GM12865 (cell line): ENCODE measurements at regions not wholly inside any gene's neighbourhood (a gene's known extent, or its start where the extent isn't known, plus 50 kb on each side); places are given as distances from the start of the nearest gene placed in this dataset.
A peak's percentile ranks its signal among the peaks of the same experiment; 100 is the strongest.

Source experiments
- DNase-seq: peaks from one replicate; pipeline ENCODE4 v3.0.0; 2010; ENCODE audit warnings: low read depth
- H3K4me3 ChIP-seq: 2 replicates; pipeline ENCODE4 v1.5.1; 2011; ENCODE audit warnings: mild to moderate bottlenecking, low read depth, low read length, control low read depth
- CTCF ChIP-seq: IDR thresholded peaks from 2 replicates; pipeline ENCODE4 v1.5.1; 2011; ENCODE audit warnings: low read length, control low read depth, low read depth, inconsistent platforms; ENCODE audit not compliant: insufficient read depth; ENCODE audit errors: missing control alignments

- DNase-seq: no peak
Measured at GRCh38 chr1:224493269-224493668, 58.7 kb upstream of the WDR26 start.

DNA sequence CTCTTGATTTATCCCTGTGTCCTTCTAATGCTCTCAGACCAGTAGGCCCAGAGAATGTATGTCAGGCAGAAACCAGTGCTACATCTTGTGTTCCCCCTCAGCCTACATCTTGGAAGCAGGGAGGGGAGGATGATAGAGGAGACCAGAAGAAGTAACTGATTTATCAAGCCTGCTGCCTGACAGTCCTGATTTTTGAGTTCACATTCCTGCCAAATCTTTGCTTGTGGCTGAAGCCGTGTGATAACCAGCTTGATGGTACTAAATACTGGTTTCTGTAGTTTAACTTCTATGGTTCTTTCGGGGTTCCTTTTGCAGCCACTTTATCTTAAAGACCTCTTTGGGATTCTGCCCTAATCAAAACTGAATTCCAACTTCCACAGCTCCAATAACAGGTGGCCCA, 59.7 kb upstream of the WDR26 start:
- H3K4me3 ChIP-seq: no peak overlapping the region
- DNase-seq: no peak
- TF ChIP-seq CTCF: no peak

More at GRCh38 chr1:224493269-224493668, 58.7 kb upstream of the WDR26 start:
- H3K4me3 ChIP-seq: no peak overlapping the region
- no peak for TF ChIP-seq CTCF

- DNase-seq: no peak
- TF ChIP-seq CTCF: no peak
- no peak overlapping the region for H3K4me3 ChIP-seq
Measured at GRCh38 chr1:224495866-224496265, 61.3 kb upstream of the WDR26 start.

- TF ChIP-seq CTCF: no peak
- no peak overlapping the region for H3K4me3 ChIP-seq
- DNase-seq: no peak
Measured at GRCh38 chr1:224496826-224497225, 62.2 kb upstream of the WDR26 start.

DNA sequence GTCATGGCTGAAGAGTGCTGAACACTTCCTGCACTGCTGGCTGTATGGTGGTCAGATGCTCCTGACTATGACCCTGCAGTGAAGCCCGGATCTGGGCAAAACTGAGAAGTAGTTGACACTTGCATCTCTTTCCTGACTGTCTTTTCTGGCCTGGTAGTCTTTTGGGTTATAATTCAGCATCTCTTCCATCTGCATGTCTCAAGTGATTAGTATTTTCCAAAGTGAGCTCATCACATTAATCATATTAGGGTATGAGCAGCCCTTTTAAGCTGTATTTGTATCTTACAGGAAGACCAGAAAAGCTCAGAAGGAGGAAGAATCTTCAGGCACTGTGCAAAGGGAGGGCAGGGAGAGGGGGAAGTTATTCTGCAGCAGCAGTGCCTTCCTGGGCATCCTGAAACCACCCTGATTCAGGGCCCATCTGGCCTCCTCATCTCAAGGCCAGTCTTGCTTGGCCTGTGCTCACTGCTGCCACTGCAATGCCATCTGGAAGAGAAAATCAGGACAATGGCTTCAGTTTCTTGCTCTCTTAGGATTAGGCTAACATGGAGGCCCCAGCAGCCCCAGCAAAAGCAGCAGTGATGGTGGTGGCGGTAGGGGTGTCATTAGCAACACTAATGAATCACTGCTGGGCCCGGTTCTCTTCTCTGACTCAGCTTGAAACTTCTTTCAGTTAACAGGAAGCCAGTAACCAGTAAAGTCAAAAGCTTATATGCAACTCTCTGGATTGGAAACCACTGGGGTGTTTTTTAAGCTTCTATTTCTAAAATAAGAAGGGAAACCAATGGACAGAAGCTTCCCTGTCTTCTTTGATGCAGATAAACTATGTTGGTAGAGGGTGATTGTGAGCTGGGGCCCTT, 63.3 kb upstream of the WDR26 start:
- no peak for TF ChIP-seq CTCF
- DNase-seq: peak; percentile 93
- peak overlapping the region; percentile 32; the same call in 1 of the 2 replicates for H3K4me3 ChIP-seq

- no peak overlapping the region for H3K4me3 ChIP-seq
Measured at GRCh38 chr1:224498574-224499170, 64.1 kb upstream of the WDR26 start.

More at GRCh38 chr1:224498574-224499170, 64.1 kb upstream of the WDR26 start:
- no peak for TF ChIP-seq CTCF
- DNase-seq: peak; percentile 50
